NB4 (cell line): ENCODE measurements at regions not wholly inside any gene's neighbourhood (a gene's known extent, or its start where the extent isn't known, plus 50 kb on each side); places are given as distances from the start of the nearest gene placed in this dataset.

Experiments
- MYC ChIP-seq: IDR thresholded peaks from 2 replicates; pipeline ENCODE4 v1.6.1; 2011; ENCODE audit warnings: low read depth, low read length
- POLR2A ChIP-seq: IDR thresholded peaks from 2 replicates; pipeline ENCODE4 v1.6.1; 2011; ENCODE audit warnings: mild to moderate bottlenecking; ENCODE audit not compliant: insufficient read length; ENCODE audit errors: extremely low read depth
- TF ChIP-seq, protein P1 (sequence below): IDR thresholded peaks from one replicate; pipeline ENCODE4 v1.5.1; 2012; ENCODE audit warnings: low read depth, low read length
- TF ChIP-seq, protein P2 (sequence below): IDR thresholded peaks from 2 replicates; pipeline ENCODE4 v1.6.1; 2011; ENCODE audit warnings: low read depth, low read length

DNA sequence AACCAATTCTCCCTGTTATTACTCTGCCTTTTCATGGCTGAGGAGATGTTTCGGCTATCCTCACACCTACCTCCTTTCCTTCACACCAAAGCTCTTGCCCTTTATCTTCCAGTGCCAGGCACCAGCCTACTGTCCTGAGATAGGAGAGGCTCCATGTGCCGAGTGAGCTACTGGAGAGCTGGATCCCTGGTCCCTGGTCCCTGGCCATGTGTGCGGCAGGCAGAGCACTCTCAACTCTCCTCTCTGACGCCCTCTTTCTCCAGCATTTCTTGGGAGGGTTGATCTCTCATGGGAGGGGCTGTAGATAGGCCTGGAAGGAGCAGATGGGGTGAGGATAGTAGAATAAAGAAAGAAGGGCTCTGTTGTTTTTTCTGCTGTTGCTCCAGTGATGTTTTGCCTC is 277.1 kb upstream of the UMPS start:
- TF ChIP-seq, protein P1, sequence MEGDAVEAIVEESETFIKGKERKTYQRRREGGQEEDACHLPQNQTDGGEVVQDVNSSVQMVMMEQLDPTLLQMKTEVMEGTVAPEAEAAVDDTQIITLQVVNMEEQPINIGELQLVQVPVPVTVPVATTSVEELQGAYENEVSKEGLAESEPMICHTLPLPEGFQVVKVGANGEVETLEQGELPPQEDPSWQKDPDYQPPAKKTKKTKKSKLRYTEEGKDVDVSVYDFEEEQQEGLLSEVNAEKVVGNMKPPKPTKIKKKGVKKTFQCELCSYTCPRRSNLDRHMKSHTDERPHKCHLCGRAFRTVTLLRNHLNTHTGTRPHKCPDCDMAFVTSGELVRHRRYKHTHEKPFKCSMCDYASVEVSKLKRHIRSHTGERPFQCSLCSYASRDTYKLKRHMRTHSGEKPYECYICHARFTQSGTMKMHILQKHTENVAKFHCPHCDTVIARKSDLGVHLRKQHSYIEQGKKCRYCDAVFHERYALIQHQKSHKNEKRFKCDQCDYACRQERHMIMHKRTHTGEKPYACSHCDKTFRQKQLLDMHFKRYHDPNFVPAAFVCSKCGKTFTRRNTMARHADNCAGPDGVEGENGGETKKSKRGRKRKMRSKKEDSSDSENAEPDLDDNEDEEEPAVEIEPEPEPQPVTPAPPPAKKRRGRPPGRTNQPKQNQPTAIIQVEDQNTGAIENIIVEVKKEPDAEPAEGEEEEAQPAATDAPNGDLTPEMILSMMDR, result no peak
- TF ChIP-seq POLR2A, result no peak
- TF ChIP-seq MYC, result no peak
- TF ChIP-seq, protein P2, sequence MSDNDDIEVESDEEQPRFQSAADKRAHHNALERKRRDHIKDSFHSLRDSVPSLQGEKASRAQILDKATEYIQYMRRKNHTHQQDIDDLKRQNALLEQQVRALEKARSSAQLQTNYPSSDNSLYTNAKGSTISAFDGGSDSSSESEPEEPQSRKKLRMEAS, result no peak
